GM12874 (cell line): ENCODE measurements at regions not wholly inside any gene's neighbourhood (a gene's known extent, or its start where the extent isn't known, plus 50 kb on each side); places are given as distances from the start of the nearest gene placed in this dataset.

ENCODE experiments used
- TF ChIP-seq, protein P1 (sequence below): IDR thresholded peaks from 2 replicates; pipeline ENCODE4 v1.5.1; 2011; ENCODE audit warnings: low read depth, mild to moderate bottlenecking, control low read depth, low read length, moderate library complexity; ENCODE audit not compliant: insufficient read depth

GRCh38 chr20:12941025-12941424 lies 67.7 kb upstream of the SPTLC3 start:
- TF ChIP-seq, protein P1, sequence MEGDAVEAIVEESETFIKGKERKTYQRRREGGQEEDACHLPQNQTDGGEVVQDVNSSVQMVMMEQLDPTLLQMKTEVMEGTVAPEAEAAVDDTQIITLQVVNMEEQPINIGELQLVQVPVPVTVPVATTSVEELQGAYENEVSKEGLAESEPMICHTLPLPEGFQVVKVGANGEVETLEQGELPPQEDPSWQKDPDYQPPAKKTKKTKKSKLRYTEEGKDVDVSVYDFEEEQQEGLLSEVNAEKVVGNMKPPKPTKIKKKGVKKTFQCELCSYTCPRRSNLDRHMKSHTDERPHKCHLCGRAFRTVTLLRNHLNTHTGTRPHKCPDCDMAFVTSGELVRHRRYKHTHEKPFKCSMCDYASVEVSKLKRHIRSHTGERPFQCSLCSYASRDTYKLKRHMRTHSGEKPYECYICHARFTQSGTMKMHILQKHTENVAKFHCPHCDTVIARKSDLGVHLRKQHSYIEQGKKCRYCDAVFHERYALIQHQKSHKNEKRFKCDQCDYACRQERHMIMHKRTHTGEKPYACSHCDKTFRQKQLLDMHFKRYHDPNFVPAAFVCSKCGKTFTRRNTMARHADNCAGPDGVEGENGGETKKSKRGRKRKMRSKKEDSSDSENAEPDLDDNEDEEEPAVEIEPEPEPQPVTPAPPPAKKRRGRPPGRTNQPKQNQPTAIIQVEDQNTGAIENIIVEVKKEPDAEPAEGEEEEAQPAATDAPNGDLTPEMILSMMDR = no peak

GRCh38 chr20:12942123-12942522 lies 66.6 kb upstream of the SPTLC3 start:
- TF ChIP-seq, protein P1 = no peak

DNA sequence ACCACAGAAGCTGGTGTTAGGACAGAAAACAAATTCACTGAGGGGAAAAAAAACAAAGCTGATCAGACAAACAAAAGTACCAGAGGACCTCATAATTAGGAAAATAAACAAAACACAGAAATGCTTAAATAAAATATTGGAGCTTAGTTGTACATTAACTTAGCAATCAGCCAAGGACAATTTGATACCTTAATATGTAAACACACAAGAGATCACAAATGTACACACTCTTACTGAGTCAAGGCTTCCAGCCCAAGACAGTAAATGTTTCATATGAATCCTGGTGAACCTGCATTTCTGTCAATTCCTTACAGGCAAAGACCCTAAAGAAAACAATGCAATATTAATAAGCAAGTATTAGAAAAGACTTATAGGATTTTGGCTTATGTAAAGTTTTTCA lies 62.0 kb upstream of the SPTLC3 start:
- TF ChIP-seq, protein P1 = no peak

GRCh38 chr20:12947691-12948090 lies 61.1 kb upstream of the SPTLC3 start:
- TF ChIP-seq, protein P1 = no peak

DNA sequence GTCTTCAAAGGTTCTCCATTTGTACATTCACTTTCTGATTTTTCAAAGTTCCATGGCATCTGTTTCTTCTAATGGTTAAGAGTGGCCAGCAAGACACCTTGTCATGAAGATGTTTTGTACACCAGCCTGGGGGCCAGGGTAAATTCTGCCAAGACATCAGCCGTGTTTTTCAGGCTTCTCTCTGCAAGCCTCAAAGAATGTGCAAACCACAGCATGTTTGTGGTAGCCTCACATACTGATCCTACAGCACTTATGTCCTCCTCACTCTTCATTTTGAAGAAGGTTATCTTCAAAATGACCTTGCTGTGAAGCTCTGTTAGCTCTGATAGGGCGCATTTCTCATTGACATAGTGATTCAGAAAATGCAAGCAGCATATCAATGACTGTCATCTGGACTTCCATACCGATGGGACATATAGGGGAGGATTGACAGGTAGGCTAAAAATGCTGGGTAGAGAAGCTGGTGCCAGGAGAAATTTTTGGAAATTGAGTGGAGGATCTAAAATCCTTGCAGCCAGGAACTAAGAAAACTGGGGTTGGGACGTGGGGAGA lies 59.3 kb upstream of the SPTLC3 start:
- TF ChIP-seq, protein P1 = no peak

GRCh38 chr20:12955611-12956010 lies 53.2 kb upstream of the SPTLC3 start:
- TF ChIP-seq, protein P1 = no peak

DNA sequence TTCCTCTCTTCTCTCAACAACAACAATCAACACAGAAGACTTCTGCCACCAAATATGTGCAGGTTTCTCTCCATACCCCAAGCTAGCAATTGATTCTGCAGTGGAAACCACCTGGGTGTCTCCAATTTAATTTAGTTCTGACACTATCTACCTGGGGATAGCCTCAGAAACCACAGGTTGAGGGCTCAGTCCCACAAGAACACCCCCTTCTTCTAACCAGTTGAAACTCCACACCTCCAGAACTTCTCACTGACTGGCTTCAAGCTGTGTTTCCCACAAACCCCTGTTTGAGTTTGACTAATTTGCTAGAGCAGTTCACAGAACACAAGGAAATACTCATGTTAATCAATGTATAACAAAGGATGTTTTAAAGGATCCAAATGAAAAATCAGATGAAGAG lies 52.5 kb upstream of the SPTLC3 start:
- TF ChIP-seq, protein P1 = no peak
